ENCODE measurements at regions not wholly inside any gene's neighbourhood (a gene's known extent, or its start where the extent isn't known, plus 50 kb on each side); places are given as distances from the start of the nearest gene placed in this dataset.
A peak's percentile ranks its signal among the peaks of the same experiment; 100 is the strongest.

GRCh38 chr11:122451911-122452310, 203.6 kb upstream of the UBASH3B start:
- intact Hi-C loops (cut with DNase I; ENCODE audit: low total_unique reads) = loop anchor here (2.0 kb wide), 1 partner anchor 41 kb away; no protein-coding TSS in a partner anchor
- no peak for DNase-seq (ENCODE audit: low spot score in 2 of 2)
- no peak for TF ChIP-seq CTCF (IDR thresholded peaks at IDR 0.05)
- TF ChIP-seq POLR2A (IDR thresholded peaks at IDR 0.05) = no peak
- no peak overlapping the region for H3K4me3 ChIP-seq (ENCODE audit: low read depth, poor library complexity, severe bottlenecking)
- WGBS, 2 donors = 95 to 96% methylated on average over 9 of the region's 9 CpGs

- 2 to 8% methylated on average over 3 of the region's 3 CpGs for whole genome bisulfite sequencing, 2 donors
- H3K4me3 ChIP-seq (ENCODE audit: low read depth, poor library complexity, severe bottlenecking) = no peak overlapping the region
- TF ChIP-seq CTCF (IDR thresholded peaks at IDR 0.05) (no peak), POLR2A (IDR thresholded peaks at IDR 0.05) (no peak)
- intact Hi-C loops (cut with DNase I; ENCODE audit: low total_unique reads) = no loop called here
- DNase-seq (ENCODE audit: low spot score in 2 of 2) = no peak
Measured at GRCh38 chr11:122441666-122442035, 213.9 kb upstream of the UBASH3B start.

- WGBS, 2 donors = 1 to 2% methylated on average over 28 of the region's 28 CpGs
- H3K4me3 ChIP-seq (ENCODE audit: low read depth, poor library complexity, severe bottlenecking) = no peak overlapping the region
- intact Hi-C loops (cut with DNase I; ENCODE audit: low total_unique reads) = no loop called here
- TF ChIP-seq CTCF (IDR thresholded peaks at IDR 0.05) = no peak
- no peak for TF ChIP-seq POLR2A (IDR thresholded peaks at IDR 0.05)
- peak; percentile 16 to 89 for DNase-seq (ENCODE audit: low spot score in 2 of 2)
Measured at GRCh38 chr11:122440811-122441665, 214.5 kb upstream of the UBASH3B start.

GRCh38 chr11:122439866-122440810, 215.4 kb upstream of the UBASH3B start:
- intact Hi-C loops (cut with DNase I; ENCODE audit: low total_unique reads) = no loop called here
- WGBS, 2 donors = 22 to 27% methylated on average over 28 to 29 of the region's 29 CpGs
- H3K4me3 ChIP-seq (ENCODE audit: low read depth, poor library complexity, severe bottlenecking) = no peak overlapping the region
- DNase-seq (ENCODE audit: low spot score in 2 of 2) = no peak
- TF ChIP-seq CTCF (IDR thresholded peaks at IDR 0.05) (no peak), POLR2A (IDR thresholded peaks at IDR 0.05) (no peak)

GRCh38 chr11:122436188-122436555, 219.3 kb upstream of the UBASH3B start:
- intact Hi-C loops (cut with DNase I; ENCODE audit: low total_unique reads) = no loop called here
- no peak for DNase-seq (ENCODE audit: low spot score in 2 of 2)
- 62 to 71% methylated on average over 3 of the region's 3 CpGs for WGBS, 2 donors
- H3K4me3 ChIP-seq (ENCODE audit: low read depth, poor library complexity, severe bottlenecking) = no peak overlapping the region
- TF ChIP-seq CTCF (IDR thresholded peaks at IDR 0.05) = no peak
- no peak for TF ChIP-seq POLR2A (IDR thresholded peaks at IDR 0.05)
